ENCODE measurements at regions not wholly inside any gene's neighbourhood (a gene's known extent, or its start where the extent isn't known, plus 50 kb on each side); places are given as distances from the start of the nearest gene placed in this dataset.

- no peak for DNase-seq
Measured at GRCh38 chr11:122310766-122311165, 194.8 kb upstream of the BLID start.

GRCh38 chr11:122309262-122309925 lies 193.4 kb upstream of the BLID start:
- DNase-seq: no peak

GRCh38 chr11:122308226-122308625 lies 192.2 kb upstream of the BLID start:
- no peak for DNase-seq

- DNase-seq: no peak
Measured at GRCh38 chr11:122307476-122308035, 191.5 kb upstream of the BLID start.

- DNase-seq: no peak
Measured at GRCh38 chr11:122306831-122307391, 190.9 kb upstream of the BLID start.

- DNase-seq: no peak
Measured at GRCh38 chr11:122305426-122306320, 189.7 kb upstream of the BLID start.

- no peak for DNase-seq
Measured at GRCh38 chr11:122304973-122305372, 189.0 kb upstream of the BLID start.

- DNase-seq: no peak
Measured at GRCh38 chr11:122304306-122304705, 188.3 kb upstream of the BLID start.

- DNase-seq: no peak
Measured at GRCh38 chr11:122294041-122294440, 178.0 kb upstream of the BLID start.

GRCh38 chr11:122293296-122294023 lies 177.4 kb upstream of the BLID start:
- no peak for DNase-seq

GRCh38 chr11:122287401-122287800 lies 171.4 kb upstream of the BLID start:
- DNase-seq: no peak

- DNase-seq: no peak
Measured at GRCh38 chr11:122285070-122285988, 169.3 kb upstream of the BLID start.

GRCh38 chr11:122280870-122281269 lies 164.9 kb upstream of the BLID start:
- DNase-seq: no peak

GRCh38 chr11:122279194-122279593 lies 163.2 kb upstream of the BLID start:
- DNase-seq: no peak

GRCh38 chr11:122277493-122277892 lies 161.5 kb upstream of the BLID start:
- no peak for DNase-seq

- DNase-seq: no peak
Measured at GRCh38 chr11:122276221-122276620, 160.2 kb upstream of the BLID start.

GRCh38 chr11:122275508-122275907 lies 159.5 kb upstream of the BLID start:
- DNase-seq: no peak

- no peak for DNase-seq
Measured at GRCh38 chr11:122273476-122274191, 157.6 kb upstream of the BLID start.

- DNase-seq: no peak
Measured at GRCh38 chr11:122271745-122272144, 155.7 kb upstream of the BLID start.

- DNase-seq: no peak
Measured at GRCh38 chr11:122271137-122271536, 155.1 kb upstream of the BLID start.

GRCh38 chr11:122270535-122270934 lies 154.5 kb upstream of the BLID start:
- DNase-seq: no peak
